Tibial nerve (tissue), 4 donors: ENCODE measurements at regions not wholly inside any gene's neighbourhood (a gene's known extent, or its start where the extent isn't known, plus 50 kb on each side); places are given as distances from the start of the nearest gene placed in this dataset.

Experiments used
- DNase-seq, 2 donors: peaks; one replicate each; pipeline ENCODE4 v3.0.0-alpha.2; 2019; ENCODE audit warnings: low spot score in 2 of 2
- H3K27ac ChIP-seq, 4 donors: fragments of 200-600 bp; sonication (generic) in 3 of 4; one replicate each; pipeline ENCODE4 v1.5.1; 2017 to 2019; ENCODE audit warnings: mild to moderate bottlenecking in 1 of 4
- H3K27me3 ChIP-seq, 2 donors: fragments of 200-600 bp; sonication (generic) in 1 of 2; one replicate each; pipeline versions ENCODE4 v1.5.1 to v1.6.0; 2017 to 2019
- H3K36me3 ChIP-seq, 3 donors: fragments of 200-600 bp; sonication (generic); one replicate each; pipeline ENCODE4 v1.5.1; 2018 to 2019
- H3K4me1 ChIP-seq, 4 donors: fragments of 200-600 bp; sonication (generic) in 3 of 4; one replicate each; pipeline ENCODE4 v1.5.1; 2017 to 2019
- H3K4me3 ChIP-seq, 4 donors: fragments of 200-600 bp; sonication (generic) in 3 of 4; one replicate each; pipeline ENCODE4 v1.5.1; 2017 to 2019; ENCODE audit warnings: mild to moderate bottlenecking in 1 of 4, moderate library complexity in 1 of 4
- H3K9me3 ChIP-seq, 4 donors: fragments of 200-600 bp; sonication (generic) in 3 of 4; one replicate each; pipeline ENCODE4 v1.5.1; 2017 to 2019
- EP300 ChIP-seq, 2 donors: sonication (generic); formaldehyde crosslinking; IDR thresholded peaks; one replicate each; pipeline ENCODE4 v1.6.1; 2017; ENCODE audit warnings: antibody characterized with exemption in 2 of 2, mild to moderate bottlenecking in 1 of 2
- POLR2A ChIP-seq, 2 donors: fragments of 450-650 bp; IDR thresholded peaks; one replicate each; pipeline ENCODE4 v1.6.1; 2017; ENCODE audit warnings: antibody characterized with exemption in 2 of 2, mild to moderate bottlenecking in 2 of 2, moderate library complexity in 2 of 2
- WGBS, 2 donors: methylation state at CpG; one replicate each; pipeline ENCODE4 v1.1.5; 2018; 5-methylcytosine and 5-hydroxymethylcytosine counted together
- TF ChIP-seq, protein P1 (sequence below), 5 experiments: fragments of 200-600 bp in 3 of 5; fragments of 450-650 bp in 2 of 5; sonication (generic) in 3 of 5; IDR thresholded peaks; one replicate each; pipeline ENCODE4 v1.5.1; 2016 to 2019; ENCODE audit warnings: antibody characterized with exemption in 5 of 5, mild to moderate bottlenecking in 3 of 5, moderate library complexity in 2 of 5

- Histone ChIP-seq H3K27me3 (no peaks in the 10 kb centered on the region), H3K4me1 (peaks cover 0 to 2% (median 0%) of the 10 kb centered on the region in 4 donors), H3K27ac (no peak overlapping the region), H3K4me3 (no peak overlapping the region), H3K36me3 (no peaks in the 10 kb centered on the region), H3K9me3 (no peaks in the 10 kb centered on the region)
- DNase-seq = no peak
- WGBS, 2 donors = 83 to 89% methylated on average over 3 of the region's 3 CpGs
- TF ChIP-seq, protein P1, sequence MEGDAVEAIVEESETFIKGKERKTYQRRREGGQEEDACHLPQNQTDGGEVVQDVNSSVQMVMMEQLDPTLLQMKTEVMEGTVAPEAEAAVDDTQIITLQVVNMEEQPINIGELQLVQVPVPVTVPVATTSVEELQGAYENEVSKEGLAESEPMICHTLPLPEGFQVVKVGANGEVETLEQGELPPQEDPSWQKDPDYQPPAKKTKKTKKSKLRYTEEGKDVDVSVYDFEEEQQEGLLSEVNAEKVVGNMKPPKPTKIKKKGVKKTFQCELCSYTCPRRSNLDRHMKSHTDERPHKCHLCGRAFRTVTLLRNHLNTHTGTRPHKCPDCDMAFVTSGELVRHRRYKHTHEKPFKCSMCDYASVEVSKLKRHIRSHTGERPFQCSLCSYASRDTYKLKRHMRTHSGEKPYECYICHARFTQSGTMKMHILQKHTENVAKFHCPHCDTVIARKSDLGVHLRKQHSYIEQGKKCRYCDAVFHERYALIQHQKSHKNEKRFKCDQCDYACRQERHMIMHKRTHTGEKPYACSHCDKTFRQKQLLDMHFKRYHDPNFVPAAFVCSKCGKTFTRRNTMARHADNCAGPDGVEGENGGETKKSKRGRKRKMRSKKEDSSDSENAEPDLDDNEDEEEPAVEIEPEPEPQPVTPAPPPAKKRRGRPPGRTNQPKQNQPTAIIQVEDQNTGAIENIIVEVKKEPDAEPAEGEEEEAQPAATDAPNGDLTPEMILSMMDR (IDR thresholded peaks at IDR 0.05) = no peak
- TF ChIP-seq POLR2A (IDR thresholded peaks at IDR 0.05) (no peak), EP300 (IDR thresholded peaks at IDR 0.05) (no peak)
These were observed 1147.6 kb downstream of the IGSF11 start for GRCh38 chr3:117887031-117887430.

DNA sequence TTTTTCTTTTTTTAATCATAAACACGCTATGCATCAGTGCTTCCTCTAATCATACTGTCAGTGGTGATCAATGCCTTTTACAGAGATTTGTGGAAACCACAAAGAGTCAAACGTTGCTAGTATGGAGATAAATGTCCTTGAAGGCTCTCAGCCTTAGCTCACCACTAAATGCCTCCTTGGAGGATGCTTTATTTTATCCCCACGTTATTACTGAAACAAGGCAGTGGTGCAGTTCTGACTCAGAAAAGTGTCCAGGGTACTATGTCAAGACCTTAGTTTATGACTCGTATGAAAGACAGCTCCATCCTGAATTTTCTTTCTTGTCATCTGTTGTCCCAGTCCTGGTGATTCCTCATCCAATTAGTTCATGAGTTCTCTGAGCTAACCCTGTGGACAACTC, 1146.7 kb downstream of the IGSF11 start:
- no peak for DNase-seq
- no peak overlapping the region for H3K4me3 ChIP-seq
- no peak overlapping the region for H3K27ac ChIP-seq
- no peaks in the 10 kb centered on the region for H3K36me3 ChIP-seq
- H3K9me3 ChIP-seq = no peaks in the 10 kb centered on the region
- 44 to 46% methylated on average over 4 of the region's 4 CpGs for WGBS, 2 donors
- TF ChIP-seq POLR2A (IDR thresholded peaks at IDR 0.05) (no peak), EP300 (IDR thresholded peaks at IDR 0.05) (no peak)
- TF ChIP-seq, protein P1 (IDR thresholded peaks at IDR 0.05) = no peak
- no peaks in the 10 kb centered on the region for H3K27me3 ChIP-seq
- H3K4me1 ChIP-seq = peaks cover 0 to 11% (median 0%) of the 10 kb centered on the region in 4 donors

- Histone ChIP-seq H3K4me3 (no peak overlapping the region), H3K9me3 (peaks cover 0 to 6% (median 1%) of the 10 kb centered on the region in 4 donors), H3K36me3 (no peaks in the 10 kb centered on the region), H3K27me3 (no peaks in the 10 kb centered on the region), H3K4me1 (peaks cover 0 to 15% (median 2%) of the 10 kb centered on the region in 4 donors), H3K27ac (peak overlapping the region in 1 of 4 donors; percentile 31)
- DNase-seq = no peak
- TF ChIP-seq POLR2A (IDR thresholded peaks at IDR 0.05) (no peak), EP300 (IDR thresholded peaks at IDR 0.05) (no peak)
- TF ChIP-seq, protein P1 (IDR thresholded peaks at IDR 0.05) = no peak
- 26 to 33% methylated on average over 3 of the region's 3 CpGs for WGBS, 2 donors
These were observed 1142.2 kb downstream of the IGSF11 start for GRCh38 chr3:117892431-117892841.

DNA sequence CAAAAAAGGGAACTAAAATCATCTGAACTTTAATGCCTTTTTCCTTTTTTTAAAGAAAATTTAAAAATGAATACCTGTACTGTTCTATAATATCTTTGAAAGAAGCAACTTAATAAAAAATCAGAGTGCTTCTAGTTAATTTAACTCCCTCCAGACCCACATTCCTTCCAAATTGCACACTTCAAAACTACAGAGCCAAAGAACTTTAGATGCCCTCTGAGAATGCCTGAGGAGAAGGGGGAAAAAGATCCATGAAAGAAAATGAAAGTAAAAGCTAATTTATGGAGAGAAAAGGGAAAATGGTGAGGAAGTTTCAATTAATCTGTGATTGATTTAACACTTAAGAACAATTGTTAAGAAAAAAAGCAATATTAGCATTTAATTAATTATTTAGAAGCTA, 1141.6 kb downstream of the IGSF11 start:
- DNase-seq = no peak
- Histone ChIP-seq H3K9me3 (peaks cover 0 to 9% (median 3%) of the 10 kb centered on the region in 4 donors), H3K27me3 (no peaks in the 10 kb centered on the region), H3K4me3 (no peak overlapping the region), H3K27ac (peak overlapping the region in 1 of 4 donors; percentile 31), H3K4me1 (peaks cover 0 to 15% (median 2%) of the 10 kb centered on the region in 4 donors), H3K36me3 (no peaks in the 10 kb centered on the region)
- TF ChIP-seq, protein P1 (IDR thresholded peaks at IDR 0.05) = no peak

DNA sequence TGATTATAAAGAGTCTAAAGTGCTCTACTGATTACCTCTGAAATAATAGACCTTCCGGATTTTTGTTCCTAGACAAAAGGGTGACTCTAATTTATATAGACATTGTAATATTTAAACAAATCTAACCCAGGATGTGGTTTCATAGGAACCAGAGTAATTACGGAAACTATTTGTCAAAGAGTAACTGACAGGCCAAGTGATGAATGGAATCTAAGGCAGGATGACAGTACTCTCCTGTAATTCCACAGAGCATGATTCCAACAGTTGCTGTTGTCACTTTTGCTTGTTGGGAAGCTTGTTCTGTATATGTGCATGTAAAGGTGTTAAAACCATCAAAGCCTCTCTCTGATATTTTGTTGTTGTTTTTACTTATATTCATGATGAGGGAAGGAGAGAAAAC, 1141.0 kb downstream of the IGSF11 start:
- 49 to 60% methylated on average over 2 of the region's 2 CpGs for WGBS, 2 donors
- no peak for TF ChIP-seq POLR2A (IDR thresholded peaks at IDR 0.05)
- TF ChIP-seq, protein P1 (IDR thresholded peaks at IDR 0.05) = no peak
- no peak for TF ChIP-seq EP300 (IDR thresholded peaks at IDR 0.05)
- no peak overlapping the region for H3K4me3 ChIP-seq
- H3K27ac ChIP-seq = peak overlapping the region in 1 of 4 donors; percentile 31
- H3K9me3 ChIP-seq = peaks cover 0 to 9% (median 3%) of the 10 kb centered on the region in 4 donors
- peaks cover 0 to 15% (median 2%) of the 10 kb centered on the region in 4 donors for H3K4me1 ChIP-seq
- DNase-seq = no peak
- H3K36me3 ChIP-seq = no peaks in the 10 kb centered on the region
- H3K27me3 ChIP-seq = no peaks in the 10 kb centered on the region
